ENCODE measurements at regions not wholly inside any gene's neighbourhood (a gene's known extent, or its start where the extent isn't known, plus 50 kb on each side); places are given as distances from the start of the nearest gene placed in this dataset.

DNA sequence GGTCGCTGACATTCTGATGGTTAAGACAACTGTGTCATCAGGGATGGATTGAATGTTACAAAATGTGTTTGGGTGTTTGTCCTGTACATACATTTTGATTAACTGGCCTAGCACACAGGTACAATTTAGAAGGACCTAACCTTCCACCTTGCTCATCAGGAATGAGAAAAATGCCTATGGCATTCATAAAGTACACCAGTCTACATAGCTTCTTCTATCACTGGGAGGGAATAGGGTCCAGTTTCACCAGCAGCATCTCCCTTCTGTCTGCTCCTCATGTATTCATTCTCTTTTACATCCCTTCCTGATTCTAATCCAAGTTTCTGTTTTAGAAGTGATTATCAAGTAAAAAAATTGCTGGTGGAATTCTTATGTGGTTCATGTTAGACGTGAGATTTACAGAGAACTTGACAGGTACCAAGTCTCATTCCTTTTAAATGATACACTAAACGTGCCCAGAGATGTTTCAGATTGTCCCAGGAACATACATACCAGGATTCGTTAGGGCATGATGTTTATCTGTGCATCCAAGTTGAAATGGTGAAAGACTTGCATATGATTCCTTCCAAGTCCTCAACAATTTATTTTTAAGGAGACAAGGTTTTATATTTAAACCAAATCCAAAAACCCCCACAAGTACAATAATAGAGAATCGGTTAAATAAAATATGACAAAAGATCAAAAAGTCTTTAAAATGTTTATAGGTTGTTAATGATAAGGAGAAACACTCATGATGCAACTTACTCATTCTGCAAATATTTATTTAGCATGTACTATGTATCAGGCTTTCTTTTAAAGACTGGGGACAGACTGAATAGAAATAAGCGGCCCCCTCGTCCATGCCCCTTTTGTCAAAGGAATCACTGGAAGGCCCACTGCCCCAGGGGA lies 359.1 kb downstream of the ZNF674 start:
- H3K27me3 ChIP-seq (ENCODE audit: control insufficient read depth in 2 of 2, insufficient read depth in 2 of 2, low read length in 2 of 2) = no peaks in the 10 kb centered on the region

More for the DNA sequence above, 359.1 kb downstream of the ZNF674 start:
- H3K4me3 ChIP-seq (replicated peaks in 1 of 3; ENCODE audit: insufficient read depth in 1 of 3, low read depth in 1 of 3, low read length in 3 of 3) = no peak overlapping the region
- no peaks in the 10 kb centered on the region for H3K9me3 ChIP-seq (replicated peaks; ENCODE audit: control insufficient read depth, insufficient read depth, low read length)
- H3K9me1 ChIP-seq (replicated peaks; ENCODE audit: control insufficient read depth, extremely low read depth, insufficient read depth, low read length) = no peaks in the 10 kb centered on the region
- no peak overlapping the region for H3K9ac ChIP-seq (replicated peaks; ENCODE audit: extremely low read depth, insufficient read depth, low read length)
- no peak overlapping the region for H3K27ac ChIP-seq (ENCODE audit: insufficient read depth, low read depth, low read length)
- no peaks in the 10 kb centered on the region for H3K4me1 ChIP-seq (ENCODE audit: control insufficient read depth, extremely low read depth, insufficient read depth, low read length)
- no TSS peak for BruUV-seq (replicated peaks)
- H3K36me3 ChIP-seq (ENCODE audit: control insufficient read depth in 2 of 2, extremely low read depth in 1 of 2, insufficient read depth in 2 of 2, low read length in 2 of 2) = no peaks in the 10 kb centered on the region
- intact Hi-C loops (cut with micrococcal nuclease) = no loop called here
- H4K20me1 ChIP-seq (replicated peaks; ENCODE audit: control insufficient read depth, extremely low read depth, insufficient read depth, low read length) = no peaks in the 10 kb centered on the region
- no peak for DNase-seq (ENCODE audit: low read depth, low spot score)
- no peak overlapping the region for H3K4me2 ChIP-seq (ENCODE audit: insufficient read depth, low read length)
- dilution Hi-C loops (cut with MboI; ENCODE audit: extremely low pct_ligation_motif_present, low sequenced_read_pairs) = no loop called here
- CTCF ChIA-PET = no interaction called here
- H2AFZ ChIP-seq (ENCODE audit: low read depth, low read length) = no peak overlapping the region
- H3K79me2 ChIP-seq (ENCODE audit: control insufficient read depth, insufficient read depth, low read length) = no peaks in the 10 kb centered on the region
- TF ChIP-seq POLR2AphosphoS5 (IDR thresholded peaks at IDR 0.05; ENCODE audit: insufficient read depth, low read depth, low read length) (no peak), JUN (IDR thresholded peaks at IDR 0.05; ENCODE audit: borderline replicate concordance, insufficient read depth, insufficient read length, low read depth) (no peak), FOS (IDR thresholded peaks at IDR 0.05; ENCODE audit: borderline replicate concordance, insufficient read depth, low read length) (no peak), EZH2 (IDR thresholded peaks at IDR 0.05; ENCODE audit: borderline replicate concordance, low read depth, low read length, severe bottlenecking) (no peak), MYC (IDR thresholded peaks at IDR 0.05; ENCODE audit: low read depth, low read length) (no peak), GATA2 (IDR thresholded peaks at IDR 0.05; ENCODE audit: insufficient read depth, insufficient read length, low read depth, low read length) (no peak), POLR2A (IDR thresholded peaks at IDR 0.05; ENCODE audit: low read depth, low read length) (no peak)
- TF ChIP-seq, protein P1, sequence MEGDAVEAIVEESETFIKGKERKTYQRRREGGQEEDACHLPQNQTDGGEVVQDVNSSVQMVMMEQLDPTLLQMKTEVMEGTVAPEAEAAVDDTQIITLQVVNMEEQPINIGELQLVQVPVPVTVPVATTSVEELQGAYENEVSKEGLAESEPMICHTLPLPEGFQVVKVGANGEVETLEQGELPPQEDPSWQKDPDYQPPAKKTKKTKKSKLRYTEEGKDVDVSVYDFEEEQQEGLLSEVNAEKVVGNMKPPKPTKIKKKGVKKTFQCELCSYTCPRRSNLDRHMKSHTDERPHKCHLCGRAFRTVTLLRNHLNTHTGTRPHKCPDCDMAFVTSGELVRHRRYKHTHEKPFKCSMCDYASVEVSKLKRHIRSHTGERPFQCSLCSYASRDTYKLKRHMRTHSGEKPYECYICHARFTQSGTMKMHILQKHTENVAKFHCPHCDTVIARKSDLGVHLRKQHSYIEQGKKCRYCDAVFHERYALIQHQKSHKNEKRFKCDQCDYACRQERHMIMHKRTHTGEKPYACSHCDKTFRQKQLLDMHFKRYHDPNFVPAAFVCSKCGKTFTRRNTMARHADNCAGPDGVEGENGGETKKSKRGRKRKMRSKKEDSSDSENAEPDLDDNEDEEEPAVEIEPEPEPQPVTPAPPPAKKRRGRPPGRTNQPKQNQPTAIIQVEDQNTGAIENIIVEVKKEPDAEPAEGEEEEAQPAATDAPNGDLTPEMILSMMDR (IDR thresholded peaks at IDR 0.05; ENCODE audit: extremely low read depth in 1 of 2, insufficient read depth in 1 of 2, low read depth in 1 of 2, low read length in 2 of 2) = no peak
- TF ChIP-seq, protein P2, sequence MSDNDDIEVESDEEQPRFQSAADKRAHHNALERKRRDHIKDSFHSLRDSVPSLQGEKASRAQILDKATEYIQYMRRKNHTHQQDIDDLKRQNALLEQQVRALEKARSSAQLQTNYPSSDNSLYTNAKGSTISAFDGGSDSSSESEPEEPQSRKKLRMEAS (IDR thresholded peaks at IDR 0.05; ENCODE audit: insufficient read depth, insufficient read length) = no peak
- POLR2A ChIA-PET = no interaction called here
- FAIRE-seq = no peak
